GM18873 (cell line): ENCODE measurements at regions not wholly inside any gene's neighbourhood (a gene's known extent, or its start where the extent isn't known, plus 50 kb on each side); places are given as distances from the start of the nearest gene placed in this dataset.

Experiments used
- ATAC-seq: cut with Tn5 transposase; IDR thresholded peaks from one replicate; pipeline ENCODE4 v1.9.1; 2021; ENCODE audit warnings: mild to moderate bottlenecking, moderate library complexity, moderate number of reproducible peaks; ENCODE audit not compliant: unreplicated experiment, low FRiP score

GRCh38 chr3:124513610-124513997, 216.6 kb upstream of the UMPS start:
- no peak for ATAC-seq

GRCh38 chr3:124514683-124515082, 215.6 kb upstream of the UMPS start:
- ATAC-seq: no peak

- ATAC-seq: no peak
These were observed 213.9 kb upstream of the UMPS start for GRCh38 chr3:124516333-124516732.

- ATAC-seq: no peak
These were observed 212.9 kb upstream of the UMPS start for GRCh38 chr3:124517306-124517705.

- no peak for ATAC-seq
These were observed 211.9 kb upstream of the UMPS start for GRCh38 chr3:124518350-124518749.

GRCh38 chr3:124519591-124520194, 210.6 kb upstream of the UMPS start:
- ATAC-seq: no peak

GRCh38 chr3:124520970-124521369, 209.3 kb upstream of the UMPS start:
- ATAC-seq: no peak

- ATAC-seq: no peak
These were observed 208.1 kb upstream of the UMPS start for GRCh38 chr3:124522082-124522625.

- ATAC-seq: no peak
These were observed 203.7 kb upstream of the UMPS start for GRCh38 chr3:124526601-124527000.

- no peak for ATAC-seq
These were observed 200.3 kb upstream of the UMPS start for GRCh38 chr3:124529826-124530571.

GRCh38 chr3:124530916-124531315, 199.3 kb upstream of the UMPS start:
- ATAC-seq: no peak

GRCh38 chr3:124532071-124532470, 198.2 kb upstream of the UMPS start:
- ATAC-seq: no peak

GRCh38 chr3:124535306-124535705, 194.9 kb upstream of the UMPS start:
- no peak for ATAC-seq

- no peak for ATAC-seq
These were observed 189.6 kb upstream of the UMPS start for GRCh38 chr3:124540550-124541211.

GRCh38 chr3:124542214-124542869, 187.9 kb upstream of the UMPS start:
- ATAC-seq: no peak

- ATAC-seq: no peak
These were observed 184.4 kb upstream of the UMPS start for GRCh38 chr3:124545891-124546290.

- no peak for ATAC-seq
These were observed 178.0 kb upstream of the UMPS start for GRCh38 chr3:124552224-124552623.

- ATAC-seq: no peak
These were observed 177.1 kb upstream of the UMPS start for GRCh38 chr3:124553178-124553577.

GRCh38 chr3:124556636-124557035, 173.6 kb upstream of the UMPS start:
- no peak for ATAC-seq

GRCh38 chr3:124557433-124558232, 172.6 kb upstream of the UMPS start:
- no peak for ATAC-seq
